Heart left ventricle (tissue), 13 donors: ENCODE measurements at regions not wholly inside any gene's neighbourhood (a gene's known extent, or its start where the extent isn't known, plus 50 kb on each side); places are given as distances from the start of the nearest gene placed in this dataset.
"Not testable (repeated sequence)": the region's sequence is repeated elsewhere in the genome, so short reads cannot be mapped to it uniquely, and the experiment has no call there.

Experiments
- CTCF ChIP-seq, 12 donors: fragments of 200-600 bp; sonication (generic) in 4 of 12; IDR thresholded peaks; one replicate each; pipeline versions ENCODE4 v1.5.0 to v1.8.0; 2018 to 2022; ENCODE audit warnings: antibody characterized with exemption in 12 of 12, mild to moderate bottlenecking in 5 of 12
- POLR2A ChIP-seq, 2 donors: fragments of 450-650 bp; IDR thresholded peaks; one replicate each; pipeline ENCODE4 v1.6.1; 2017; ENCODE audit warnings: antibody characterized with exemption in 2 of 2, mild to moderate bottlenecking in 2 of 2, moderate library complexity in 2 of 2
- donor health status: ischemic (EF 13 %, LVEDD 7.1; RV severe dilation, severe dysfunction).
- donor health status: DM: no; HTN: yes; CAD: no.
- donor health status: DM: no; HTN: no; CAD: no.
- donor health status: ischemic (EF 25% LVEDD 6.9; RV normal size, moderate dysfunction).
- donor health status: ischemic (EF 25% LVEDD 5.7; RV mildly dilated, moderate dysfunction).
- donor health status: ischemic (EF 35%, LVEDD 5.7; RV mildly dilated, moderate dysfunction).
- donor health status: nonischemic (EF 11% LVEDD 7.7; RV severe dilation, severe dysfunction).
- donor health status: DM: yes; HTN: yes; CAD: no.
- donor health status: PGD.
- donor health status: ischemic (EF 29% LVEDD 5.4; RV normal size, mild dysfunction).
- donor health status: nonischemic (EF 23%, LVEDD 6.1; RV moderate dilation, normal function).

DNA sequence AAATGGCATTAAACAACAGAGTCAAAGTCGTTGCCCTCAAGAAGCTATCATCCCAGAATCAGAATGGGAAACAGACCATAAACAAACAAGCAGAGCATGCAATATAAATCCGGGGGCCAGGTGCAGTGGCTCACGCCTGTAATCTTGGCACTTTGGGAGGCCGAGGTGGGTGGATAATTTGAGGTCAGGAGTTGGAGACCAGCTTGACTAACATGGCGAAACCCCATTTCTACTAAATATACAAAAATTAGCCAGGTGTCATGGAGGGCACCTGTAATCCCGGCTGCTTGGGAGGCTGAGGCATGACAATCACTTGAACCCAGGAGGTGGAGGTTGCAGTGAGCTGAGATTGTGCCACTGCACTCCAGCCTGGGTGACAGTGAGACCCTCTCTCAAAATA, 249.8 kb downstream of the CYRIA start:
- TF ChIP-seq CTCF, POLR2A (IDR thresholded peaks at IDR 0.05): not testable (repeated sequence)
